Breast epithelium (tissue), 3 donors: ENCODE measurements at regions not wholly inside any gene's neighbourhood (a gene's known extent, or its start where the extent isn't known, plus 50 kb on each side); places are given as distances from the start of the nearest gene placed in this dataset.

Source experiments
- POLR2A ChIP-seq: fragments of 450-650 bp; IDR thresholded peaks from one replicate; pipeline ENCODE4 v1.6.1; 2016; ENCODE audit warnings: antibody characterized with exemption, mild to moderate bottlenecking, moderate library complexity
- POLR2AphosphoS5 ChIP-seq, 3 donors: sonication (generic); formaldehyde crosslinking; IDR thresholded peaks; one replicate each; pipeline ENCODE4 v1.6.1; 2017; ENCODE audit warnings: antibody characterized with exemption in 3 of 3
- TF ChIP-seq, protein P1 (sequence below), 3 donors: fragments of 450-650 bp; IDR thresholded peaks; one replicate each; pipeline ENCODE4 v1.5.1; 2016 to 2017; ENCODE audit warnings: antibody characterized with exemption in 3 of 3, mild to moderate bottlenecking in 3 of 3, moderate library complexity in 3 of 3

DNA sequence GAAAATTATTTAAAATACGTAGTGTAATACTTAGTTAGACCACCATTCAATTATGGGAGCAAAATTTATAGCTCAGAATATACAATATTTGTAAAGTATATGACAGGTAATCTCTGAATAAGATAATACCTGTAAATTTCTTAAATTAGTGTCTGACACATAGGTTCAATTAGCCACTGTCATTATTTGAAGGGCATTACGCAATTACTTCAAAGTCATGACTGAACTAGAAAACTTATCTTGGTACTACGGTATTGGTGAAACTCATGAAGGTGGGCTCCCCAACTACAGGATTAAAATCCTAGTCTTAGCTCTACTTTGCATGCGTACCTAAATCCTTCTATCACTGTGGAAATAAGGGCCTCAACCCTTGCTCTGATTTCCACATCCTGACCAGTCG is 860.7 kb downstream of the PCDH19 start:
- TF ChIP-seq, protein P1, sequence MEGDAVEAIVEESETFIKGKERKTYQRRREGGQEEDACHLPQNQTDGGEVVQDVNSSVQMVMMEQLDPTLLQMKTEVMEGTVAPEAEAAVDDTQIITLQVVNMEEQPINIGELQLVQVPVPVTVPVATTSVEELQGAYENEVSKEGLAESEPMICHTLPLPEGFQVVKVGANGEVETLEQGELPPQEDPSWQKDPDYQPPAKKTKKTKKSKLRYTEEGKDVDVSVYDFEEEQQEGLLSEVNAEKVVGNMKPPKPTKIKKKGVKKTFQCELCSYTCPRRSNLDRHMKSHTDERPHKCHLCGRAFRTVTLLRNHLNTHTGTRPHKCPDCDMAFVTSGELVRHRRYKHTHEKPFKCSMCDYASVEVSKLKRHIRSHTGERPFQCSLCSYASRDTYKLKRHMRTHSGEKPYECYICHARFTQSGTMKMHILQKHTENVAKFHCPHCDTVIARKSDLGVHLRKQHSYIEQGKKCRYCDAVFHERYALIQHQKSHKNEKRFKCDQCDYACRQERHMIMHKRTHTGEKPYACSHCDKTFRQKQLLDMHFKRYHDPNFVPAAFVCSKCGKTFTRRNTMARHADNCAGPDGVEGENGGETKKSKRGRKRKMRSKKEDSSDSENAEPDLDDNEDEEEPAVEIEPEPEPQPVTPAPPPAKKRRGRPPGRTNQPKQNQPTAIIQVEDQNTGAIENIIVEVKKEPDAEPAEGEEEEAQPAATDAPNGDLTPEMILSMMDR (IDR thresholded peaks at IDR 0.05): no peak
- TF ChIP-seq POLR2A: no peak
- TF ChIP-seq POLR2AphosphoS5 (IDR thresholded peaks at IDR 0.05): no peak
